Stimulated activated CD8-positive, alpha-beta memory T cell treated with anti-CD3 and anti-CD28 coated beads, Interleukin-12 subunit alpha, Interleukin-12 subunit beta, amount 100 ng/mL, for 24 hours (primary cell): ENCODE measurements at regions not wholly inside any gene's neighbourhood (a gene's known extent, or its start where the extent isn't known, plus 50 kb on each side); places are given as distances from the start of the nearest gene placed in this dataset.
"Not testable (repeated sequence)": the region's sequence is repeated elsewhere in the genome, so short reads cannot be mapped to it uniquely, and the experiment has no call there.

Experiments
- DNase-seq: peaks from one replicate; pipeline ENCODE4 v3.0.0-alpha.2; 2020; ENCODE audit errors: extremely low read depth

DNA sequence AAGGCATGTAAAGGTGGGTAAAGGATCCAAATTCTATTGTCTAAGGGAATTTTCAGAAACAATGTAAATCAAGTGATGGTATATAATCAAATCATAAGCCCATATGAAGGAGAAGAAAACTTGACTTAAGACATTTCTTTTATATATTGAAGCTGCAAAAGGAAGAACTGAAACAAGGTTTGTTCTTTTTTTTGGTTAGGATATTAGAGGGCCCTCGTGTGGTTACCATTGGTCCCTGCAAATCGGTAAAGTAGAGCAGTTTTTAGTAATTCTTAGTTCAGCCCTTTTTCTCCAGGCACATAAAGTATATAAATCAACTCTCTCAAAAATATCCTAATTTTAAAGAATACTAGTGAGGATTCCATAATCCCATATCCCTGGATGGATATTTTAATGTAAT, 105.6 kb upstream of the STK17B start:
- DNase-seq, result no peak

DNA sequence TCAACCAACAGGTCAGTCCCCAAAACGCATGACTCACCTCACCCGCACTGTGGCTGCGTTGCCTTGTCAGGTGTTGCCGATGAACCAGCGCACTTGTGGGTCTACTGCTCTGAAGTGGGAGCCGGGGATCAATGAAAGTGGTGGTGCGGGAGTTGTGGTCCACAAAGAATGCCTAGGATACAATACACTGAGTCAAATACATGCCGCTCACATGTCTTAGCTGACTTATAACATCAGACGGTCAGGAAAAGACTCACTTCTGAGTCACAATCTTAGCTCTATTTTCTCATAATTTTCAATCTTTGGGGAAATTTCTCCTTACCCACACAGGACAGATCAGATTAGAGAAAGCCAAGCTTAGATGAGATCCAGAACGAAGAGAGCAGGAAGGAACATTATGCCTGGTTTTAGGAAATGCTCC, 107.1 kb upstream of the STK17B start:
- no peak for DNase-seq

DNA sequence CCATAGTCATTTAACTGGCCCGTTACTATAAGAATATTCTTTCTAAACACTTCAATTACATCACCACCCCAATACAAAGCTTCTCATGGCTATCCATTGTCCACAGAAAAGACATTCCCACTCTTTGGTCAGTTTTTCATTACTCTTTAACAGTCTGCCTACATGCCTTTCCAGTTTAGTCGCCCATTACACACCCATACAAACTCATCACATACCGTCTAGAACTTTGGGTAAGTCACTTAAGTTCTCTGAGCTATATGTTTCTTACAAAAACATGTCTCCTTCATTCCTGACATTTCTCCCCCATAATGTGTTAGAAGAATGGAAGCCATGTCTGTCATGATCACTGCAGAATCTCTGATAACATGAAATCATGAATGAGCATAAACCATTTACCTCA, 108.2 kb upstream of the STK17B start:
- DNase-seq, result no peak

DNA sequence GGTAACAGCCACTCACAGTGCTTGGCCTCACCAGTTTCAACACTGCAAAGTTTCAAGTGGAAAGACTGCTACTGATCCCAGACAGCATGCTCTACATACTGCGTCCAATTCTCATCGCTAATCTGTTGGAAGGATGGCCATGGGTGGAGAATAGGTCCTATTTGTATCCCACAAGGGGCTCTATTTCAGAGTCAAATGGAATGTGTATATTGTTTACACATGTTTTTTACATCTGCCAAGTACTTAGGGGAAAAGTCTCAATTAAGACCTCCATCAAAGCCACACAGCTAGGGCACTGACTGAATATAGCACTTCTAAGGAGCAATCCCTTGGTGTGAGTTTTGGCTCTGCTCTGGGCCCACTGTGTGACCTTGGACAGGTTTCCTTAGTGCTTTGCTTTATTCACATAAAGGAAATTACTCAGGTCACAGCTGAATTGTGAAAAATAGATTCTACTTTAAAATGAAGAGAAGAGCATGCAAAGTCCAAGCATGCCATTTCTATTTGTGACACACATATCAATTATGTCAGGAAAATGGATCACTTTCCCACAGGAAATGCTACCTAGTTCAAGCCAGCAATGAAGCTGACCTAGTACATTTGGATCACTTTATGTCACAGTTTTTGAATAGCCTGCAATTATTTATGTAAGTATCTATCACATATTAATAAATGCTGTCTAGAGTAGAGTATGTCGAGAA, 112.9 kb upstream of the STK17B start:
- no peak for DNase-seq

DNA sequence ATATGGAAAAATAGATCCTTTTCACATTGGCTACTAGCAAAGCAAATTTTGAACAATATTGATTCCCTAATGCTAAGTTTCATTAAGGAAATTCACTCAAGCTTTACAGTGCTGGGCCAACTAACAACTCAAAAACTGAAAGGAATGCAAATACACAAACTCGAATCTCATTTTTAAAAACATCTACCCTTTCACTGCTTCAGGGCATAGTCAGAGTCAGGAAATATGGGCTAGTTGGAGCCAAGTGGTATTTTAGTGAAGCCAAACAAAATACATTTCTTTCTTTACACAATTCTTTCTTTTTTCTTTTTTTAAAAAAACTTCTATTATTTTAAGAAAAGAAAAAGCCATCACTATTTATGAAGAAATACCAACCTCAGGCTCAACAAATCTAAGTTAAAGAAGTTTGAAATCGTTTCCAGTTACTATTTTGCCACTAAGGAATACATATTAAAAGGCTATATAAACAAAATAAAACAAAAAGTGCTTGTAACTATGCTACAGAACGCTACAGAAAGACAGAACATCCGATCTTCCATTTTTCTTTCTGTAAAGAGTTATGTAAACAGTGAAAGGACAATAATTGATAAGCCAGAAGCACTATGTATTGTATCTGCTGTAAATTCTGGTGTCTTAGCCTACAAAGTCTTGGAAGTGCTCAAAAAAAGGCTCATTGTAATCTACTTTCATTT, 113.6 kb upstream of the STK17B start:
- no peak for DNase-seq

DNA sequence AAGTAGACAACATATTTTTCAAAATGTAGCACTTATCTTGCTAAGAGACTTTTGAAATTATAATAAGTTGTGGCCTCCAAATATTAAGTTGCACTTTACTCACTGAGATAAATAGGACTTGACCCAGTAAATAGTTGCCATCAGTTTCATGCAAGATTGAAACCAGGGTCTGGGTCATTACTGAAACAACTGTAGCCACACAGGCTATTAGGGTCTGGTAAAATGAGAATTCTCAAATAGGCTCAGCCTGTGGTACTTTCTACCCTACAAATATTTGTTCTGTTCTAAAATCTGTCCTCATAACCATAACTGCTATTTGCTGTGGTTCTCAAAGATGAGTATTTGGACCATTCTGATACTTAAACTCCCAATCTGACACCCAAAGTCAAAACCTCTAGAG, 115.4 kb upstream of the STK17B start:
- no peak for DNase-seq

DNA sequence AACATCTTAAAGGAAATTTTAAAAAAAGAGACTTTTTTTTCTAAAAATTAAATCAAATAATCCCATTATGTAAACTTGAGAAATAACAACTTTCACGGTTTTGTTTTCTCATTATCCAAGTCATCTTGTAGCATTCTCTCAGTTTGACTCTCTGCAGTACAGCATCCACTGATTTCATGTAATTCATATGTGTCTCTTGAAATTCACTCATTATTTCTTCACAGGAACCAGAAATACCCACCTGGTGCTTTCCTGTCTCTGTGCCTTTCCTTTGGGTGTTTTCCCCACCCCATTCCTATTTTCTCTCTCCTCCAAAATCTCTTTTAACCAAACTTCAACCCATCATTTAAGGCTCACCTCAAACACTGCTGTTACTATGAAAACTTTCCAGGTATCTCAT, 116.1 kb upstream of the STK17B start:
- no peak for DNase-seq

DNA sequence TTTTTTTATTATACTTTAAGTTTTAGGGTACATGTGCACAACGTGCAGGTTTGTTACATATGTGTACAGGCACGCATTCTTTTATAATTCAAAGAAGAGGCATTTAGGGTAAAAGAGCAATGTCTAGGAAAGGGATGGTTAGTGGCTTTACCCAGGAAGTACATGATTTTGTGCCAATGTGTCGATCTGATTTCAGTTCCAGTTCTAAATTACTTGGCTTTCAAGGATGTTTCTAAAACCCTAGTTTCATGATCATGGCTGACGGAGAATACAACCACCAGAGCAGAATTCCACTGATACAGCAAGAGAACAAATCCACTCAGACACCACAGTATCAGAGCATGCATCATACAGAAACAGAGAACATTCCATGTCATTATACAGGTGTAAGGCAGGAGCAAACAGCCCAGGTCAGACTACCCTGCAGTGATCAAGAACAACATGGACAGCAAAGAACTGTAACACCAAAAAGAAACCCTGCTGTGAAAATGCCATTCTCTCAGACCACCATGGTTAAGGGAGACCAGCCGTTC, 116.7 kb upstream of the STK17B start:
- DNase-seq, result no peak

DNA sequence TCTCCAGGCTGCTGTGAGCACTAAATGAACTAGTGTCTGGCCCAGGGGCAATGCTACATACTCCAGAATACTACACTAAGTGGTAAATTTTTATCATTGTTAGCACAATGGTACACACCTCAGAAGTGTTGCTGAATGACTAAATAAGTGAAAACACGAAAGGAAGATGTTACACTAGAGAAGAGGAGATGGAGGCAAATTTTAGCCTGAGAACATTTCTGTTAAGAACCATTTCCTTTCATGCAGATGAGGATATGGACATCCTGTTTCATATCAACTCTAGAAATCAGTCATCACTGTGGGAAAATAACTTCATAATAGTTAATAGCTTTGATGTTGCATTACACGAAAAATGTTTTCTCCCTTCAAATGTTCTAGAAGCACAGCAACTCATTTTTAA, 117.6 kb upstream of the STK17B start:
- DNase-seq, result no peak

DNA sequence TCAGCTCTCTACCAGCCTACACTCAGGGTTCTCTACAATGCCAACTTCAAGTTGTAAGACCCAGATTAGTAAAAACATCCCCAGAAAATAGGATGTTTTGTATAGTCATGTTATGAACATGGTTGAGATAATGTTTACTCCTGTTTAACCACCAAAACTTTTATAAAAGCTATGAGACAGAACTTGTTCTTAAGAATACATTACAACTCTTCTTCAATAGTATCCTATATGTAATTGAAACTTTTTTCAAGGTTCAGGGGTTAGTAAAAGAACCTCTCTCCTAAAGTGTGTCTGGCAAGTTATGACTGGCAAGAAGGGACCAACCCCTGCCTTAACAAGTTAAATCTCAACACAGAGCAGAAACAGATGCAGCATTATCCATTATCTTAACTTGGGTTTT, 118.8 kb upstream of the STK17B start:
- DNase-seq, result no peak

DNA sequence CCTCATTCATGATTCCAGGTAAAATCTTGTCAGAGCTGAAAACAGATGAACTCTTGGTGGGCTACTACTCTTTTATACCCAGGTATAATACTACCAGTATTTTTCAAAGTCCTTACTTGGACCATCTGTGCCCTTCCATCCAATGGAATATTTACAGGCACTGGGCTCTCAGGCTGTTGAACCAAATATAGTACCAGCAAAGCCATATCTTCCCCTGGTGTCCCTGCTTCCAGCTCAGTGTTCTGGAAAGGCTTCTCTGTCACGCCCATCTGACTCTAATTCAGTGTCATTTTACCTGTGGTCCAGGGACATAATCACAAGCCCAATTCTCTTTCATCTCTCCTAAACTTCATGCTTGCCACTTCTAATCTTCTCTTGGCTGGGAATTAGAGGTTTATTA, 119.2 kb upstream of the STK17B start:
- no peak for DNase-seq

DNA sequence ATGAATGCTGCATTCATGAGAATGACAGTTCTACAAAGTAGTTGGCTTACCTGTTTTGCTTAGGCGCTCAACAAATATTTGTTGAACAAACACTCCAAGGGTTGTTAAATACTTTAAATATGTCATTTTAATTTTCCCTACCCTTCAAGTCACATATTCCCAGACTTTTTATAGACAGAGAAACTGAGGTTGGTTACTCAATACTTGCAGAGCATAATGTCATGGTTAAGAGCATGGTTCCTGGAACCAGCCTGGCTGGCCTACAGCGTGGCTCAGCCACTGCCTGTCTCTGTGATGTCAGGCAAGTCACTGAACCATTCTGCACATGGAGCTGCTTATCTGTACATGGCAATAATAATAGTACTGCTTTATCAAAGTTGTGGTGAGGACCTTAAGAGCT, 120.0 kb upstream of the STK17B start:
- DNase-seq, result no peak

DNA sequence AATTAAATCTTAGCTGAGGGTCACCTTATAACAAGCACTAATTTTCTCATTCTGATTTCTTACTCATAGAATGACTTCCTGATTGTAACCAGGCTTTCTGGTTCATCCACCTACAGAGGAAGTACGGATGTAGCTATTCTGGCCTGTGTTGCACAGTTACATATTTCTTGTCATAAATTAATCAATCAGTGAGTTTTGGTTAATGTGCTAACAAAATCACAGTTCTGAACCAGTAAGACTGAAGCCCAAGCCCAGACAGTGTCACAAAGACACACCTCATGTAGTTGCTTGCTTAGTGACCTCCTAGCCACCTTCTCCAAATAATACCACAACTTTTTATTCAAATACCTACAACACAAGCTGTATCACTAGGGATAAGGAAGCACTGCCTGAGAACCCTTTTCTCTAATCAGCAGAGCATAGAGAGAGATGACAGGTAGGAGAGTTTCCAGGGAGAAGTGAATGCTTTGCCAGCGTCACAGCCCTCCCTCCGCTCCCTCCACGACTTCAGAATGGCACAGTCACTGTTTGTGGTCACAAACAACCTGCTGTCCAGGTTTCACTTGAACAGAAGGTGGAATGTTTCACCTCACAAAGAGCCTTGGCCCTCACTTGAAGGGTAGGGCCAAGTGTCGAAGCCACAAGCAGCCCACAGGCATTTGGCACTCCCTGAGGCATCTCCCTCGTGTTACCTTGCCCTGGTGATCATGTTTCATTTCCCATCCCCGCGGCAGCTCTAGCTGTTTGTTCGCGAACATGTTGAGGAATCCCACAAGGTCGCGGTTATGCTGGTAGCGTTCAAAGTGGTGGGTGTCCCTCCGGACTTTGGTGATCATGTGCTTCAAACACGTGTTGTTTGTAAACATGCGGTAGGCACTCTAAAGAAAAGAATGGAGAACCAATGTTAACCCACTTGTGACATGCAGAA, 120.8 kb upstream of the STK17B start:
- no peak for DNase-seq

DNA sequence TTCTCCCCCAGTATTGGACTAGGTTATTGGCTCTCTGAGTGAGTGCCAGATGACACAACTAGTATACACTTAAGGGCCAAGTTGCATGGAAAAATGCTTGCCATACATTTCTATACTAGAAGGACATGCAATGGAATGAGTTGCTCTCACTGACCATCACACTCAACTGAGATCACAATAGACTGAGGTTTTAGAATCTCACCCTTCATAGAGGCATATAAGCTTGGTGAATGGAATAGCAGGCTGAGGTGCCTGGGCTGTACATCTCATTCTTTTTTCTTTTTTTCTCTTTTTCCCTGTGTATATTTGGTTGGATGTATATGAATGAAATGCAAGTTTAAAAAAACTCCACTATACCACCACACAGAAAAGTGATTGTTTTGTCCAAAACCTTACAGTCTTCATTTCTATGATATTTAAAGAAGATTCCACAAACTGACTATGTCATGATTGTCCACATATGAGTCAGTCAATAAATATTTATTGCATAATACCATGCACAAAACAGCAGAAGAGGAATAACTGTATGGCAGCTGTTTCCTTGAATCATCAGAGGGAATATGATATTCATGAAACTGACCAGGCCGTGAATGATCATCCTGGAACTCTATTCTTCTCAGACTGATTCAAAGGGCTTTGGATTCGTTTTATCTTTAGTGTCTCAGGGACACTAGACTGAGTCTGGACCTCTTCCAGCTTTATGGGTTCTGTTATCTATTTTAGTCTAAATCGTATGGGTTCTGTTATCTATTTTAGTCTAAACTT, 122.6 kb upstream of the STK17B start:
- DNase-seq, result no peak

DNA sequence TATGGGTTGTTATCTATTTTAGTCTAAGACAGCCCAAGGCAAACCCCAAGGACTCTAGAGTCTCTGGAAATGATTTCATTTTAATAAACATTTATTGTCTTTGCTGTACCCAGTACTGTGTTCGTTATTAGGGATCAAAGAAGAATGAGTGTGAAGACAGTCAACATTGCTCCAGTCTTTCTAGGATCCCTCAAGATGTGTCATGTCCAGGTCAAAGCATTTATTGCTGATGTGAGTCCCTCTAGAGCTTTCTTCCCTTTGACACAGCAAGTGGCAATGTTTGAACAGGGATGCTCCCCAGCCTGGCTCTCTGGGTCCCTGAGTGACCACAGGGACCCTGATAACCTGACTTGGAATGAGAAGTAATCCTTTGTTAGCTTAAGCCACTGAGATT, 123.1 kb upstream of the STK17B start:
- no peak for DNase-seq

DNA sequence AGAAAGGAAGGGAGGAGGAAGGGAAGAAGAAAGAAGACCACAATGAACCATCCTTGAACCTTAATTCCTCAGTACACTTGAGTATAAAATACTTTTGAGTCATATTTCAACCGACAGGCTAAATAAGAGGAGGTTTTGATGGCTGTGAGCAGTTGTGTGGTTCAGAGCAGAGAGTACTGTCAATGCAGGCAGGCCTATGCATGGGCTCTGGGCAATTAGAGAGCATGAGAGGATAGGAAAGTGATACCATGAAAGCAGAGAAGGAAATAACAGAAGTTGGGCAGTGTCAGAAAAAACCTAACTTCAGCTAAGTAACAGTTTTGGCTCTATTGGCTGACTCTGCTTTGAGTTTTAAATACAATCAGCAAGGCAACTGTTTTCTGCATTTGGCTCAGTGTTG, 123.6 kb upstream of the STK17B start:
- no peak for DNase-seq

DNA sequence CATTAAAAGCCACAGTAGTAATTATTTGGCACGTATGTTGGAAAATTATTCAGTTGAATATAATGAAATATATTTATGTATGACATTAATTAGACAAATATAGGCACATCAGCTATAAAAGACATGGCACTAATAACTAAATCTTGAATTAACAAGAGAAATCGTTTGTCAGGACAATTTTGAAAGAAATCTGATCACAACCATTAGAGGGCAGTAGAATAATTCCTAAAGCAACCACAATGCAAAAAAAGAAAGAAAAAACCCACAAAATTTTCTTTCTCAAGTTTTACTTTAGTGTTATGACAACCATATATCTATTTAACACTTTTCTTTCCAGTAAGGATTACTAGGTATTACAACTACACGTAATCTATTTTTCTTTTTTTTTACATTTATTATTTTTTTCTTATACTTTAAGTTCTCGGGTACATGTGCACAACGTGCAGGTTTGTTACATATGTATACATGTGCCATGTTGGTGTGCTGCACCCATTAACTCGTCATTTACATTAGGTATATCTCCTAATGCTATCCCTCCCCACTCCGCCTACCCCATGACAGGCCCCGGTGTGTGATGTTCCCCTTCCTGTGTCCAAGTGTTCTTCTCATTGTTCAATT, 126.8 kb upstream of the STK17B start:
- DNase-seq, result not testable (repeated sequence)

DNA sequence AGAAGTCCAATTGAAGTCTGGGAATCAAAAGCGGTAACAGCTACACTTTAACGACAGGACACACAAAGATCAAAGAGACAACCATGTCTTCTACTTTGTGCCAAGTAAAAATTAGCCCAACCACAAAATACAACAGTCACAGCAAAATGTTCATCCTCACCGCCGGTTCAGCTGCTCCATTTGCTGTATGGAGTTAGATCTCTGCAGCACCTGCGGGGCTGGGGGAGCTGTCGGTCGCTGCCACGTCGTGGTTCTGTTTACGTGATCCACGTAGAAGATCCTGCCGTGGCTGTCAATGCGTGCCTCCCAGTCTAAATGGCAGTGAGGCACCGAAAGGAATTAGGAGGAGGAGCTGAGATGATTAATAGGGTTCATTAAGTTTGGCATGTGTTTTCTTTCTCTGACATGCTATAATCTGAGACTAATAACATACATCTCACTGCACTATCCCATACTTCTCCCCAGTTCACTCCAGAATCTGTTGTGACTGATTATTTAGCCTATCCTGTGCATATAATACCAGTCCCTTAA, 136.5 kb upstream of the STK17B start:
- no peak for DNase-seq

DNA sequence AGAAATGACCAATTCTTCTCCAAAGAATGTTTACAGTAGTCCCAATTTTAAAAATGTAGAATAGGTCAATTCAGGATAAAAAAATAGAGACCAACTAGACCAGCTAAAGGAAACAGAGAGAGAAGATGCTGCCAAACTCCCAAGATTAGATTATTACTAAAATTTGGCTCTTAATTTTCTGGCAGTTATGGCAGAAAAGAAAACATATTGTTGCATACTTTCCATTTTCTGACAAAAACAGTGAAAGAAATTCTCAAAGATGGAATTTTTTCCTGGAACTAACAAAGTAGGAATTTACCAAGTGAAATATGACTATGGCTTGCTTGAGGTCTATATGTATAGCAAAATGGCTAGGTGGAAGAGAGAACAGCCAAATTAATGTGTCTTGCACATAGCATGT, 138.3 kb upstream of the STK17B start:
- no peak for DNase-seq

DNA sequence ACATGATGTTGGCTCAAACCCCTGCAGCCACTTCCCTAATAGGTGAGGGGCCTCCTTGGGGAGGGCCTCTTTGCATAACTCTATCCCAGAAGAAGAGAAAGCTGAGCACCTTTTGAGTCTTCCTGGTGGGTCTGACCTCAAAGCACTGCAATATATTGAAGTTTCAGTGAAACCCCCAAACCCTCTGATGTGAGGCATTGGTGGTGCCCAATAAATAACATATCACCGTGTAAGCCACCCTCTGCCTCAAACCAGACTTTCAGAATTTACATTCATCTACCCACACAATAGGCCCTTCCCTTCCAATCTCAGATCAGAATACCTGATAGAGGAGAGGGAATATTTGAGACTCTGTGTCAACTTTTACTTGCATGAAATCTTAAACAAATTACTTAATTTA, 142.8 kb upstream of the STK17B start:
- no peak for DNase-seq

DNA sequence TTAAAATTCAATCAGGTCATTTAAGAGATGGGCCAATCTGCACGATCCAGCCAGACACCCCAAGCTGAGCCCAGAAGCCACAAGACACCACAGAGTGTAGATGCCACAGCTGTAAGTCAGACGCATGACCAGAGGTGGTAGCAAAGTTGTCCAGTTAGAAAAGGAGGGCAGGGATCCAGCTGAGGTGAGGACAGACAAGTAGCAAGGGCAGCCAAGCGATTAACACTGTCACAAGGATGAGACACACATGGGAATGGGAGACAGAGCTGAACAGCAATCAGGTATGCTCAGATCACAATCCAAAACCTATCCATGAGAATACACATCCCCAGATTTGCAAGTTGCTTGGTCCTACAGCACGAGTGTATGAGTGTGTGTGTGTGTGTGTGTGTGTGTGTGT, 143.4 kb upstream of the STK17B start:
- DNase-seq, result no peak
